HS-27A (cell line): ENCODE measurements at regions not wholly inside any gene's neighbourhood (a gene's known extent, or its start where the extent isn't known, plus 50 kb on each side); places are given as distances from the start of the nearest gene placed in this dataset.
A peak's percentile ranks its signal among the peaks of the same experiment; 100 is the strongest.
"Not testable (repeated sequence)": the region's sequence is repeated elsewhere in the genome, so short reads cannot be mapped to it uniquely, and the experiment has no call there.

Experiments
- DNase-seq: peaks from one replicate; pipeline ENCODE4 v3.0.0-alpha.2; 2012; ENCODE audit warnings: low read depth, missing footprints

DNA sequence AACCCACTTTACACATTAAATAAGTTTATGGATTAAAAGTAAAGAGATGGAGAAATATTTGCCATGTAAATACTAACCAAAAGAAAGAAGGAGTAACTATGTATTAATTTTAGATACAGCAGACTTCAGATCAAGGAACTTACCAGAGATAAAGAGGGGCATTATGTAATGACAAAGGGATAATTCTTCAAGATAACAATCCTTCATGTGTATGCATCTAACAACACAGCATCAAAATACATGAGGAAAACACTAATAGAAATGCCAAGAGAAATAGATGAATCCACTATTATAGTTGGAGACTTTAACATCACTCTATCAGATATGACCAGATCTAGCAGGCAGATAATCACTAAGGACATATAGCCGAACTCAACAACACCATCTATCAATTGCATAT lies 149.8 kb upstream of the ANKRD55 start:
- DNase-seq: no peak

DNA sequence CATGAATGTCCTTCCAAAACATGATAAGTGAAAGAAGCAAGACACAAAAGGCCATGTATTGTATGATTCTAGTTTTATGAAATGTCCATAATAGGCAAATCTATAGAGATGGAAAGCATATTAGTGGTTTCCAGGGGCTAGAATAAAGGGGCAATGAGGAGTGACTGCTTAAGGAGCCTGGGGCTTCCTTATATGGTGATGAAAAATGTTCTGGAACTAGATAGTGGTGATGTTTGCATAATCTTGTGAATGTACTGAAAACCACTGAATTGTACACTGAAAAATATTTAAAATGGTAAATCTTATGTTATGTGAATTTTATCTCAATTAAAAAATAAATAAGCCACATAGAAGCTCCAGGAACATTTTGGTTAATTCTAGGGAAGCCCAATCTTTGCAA lies 144.4 kb upstream of the ANKRD55 start:
- DNase-seq: no peak

DNA sequence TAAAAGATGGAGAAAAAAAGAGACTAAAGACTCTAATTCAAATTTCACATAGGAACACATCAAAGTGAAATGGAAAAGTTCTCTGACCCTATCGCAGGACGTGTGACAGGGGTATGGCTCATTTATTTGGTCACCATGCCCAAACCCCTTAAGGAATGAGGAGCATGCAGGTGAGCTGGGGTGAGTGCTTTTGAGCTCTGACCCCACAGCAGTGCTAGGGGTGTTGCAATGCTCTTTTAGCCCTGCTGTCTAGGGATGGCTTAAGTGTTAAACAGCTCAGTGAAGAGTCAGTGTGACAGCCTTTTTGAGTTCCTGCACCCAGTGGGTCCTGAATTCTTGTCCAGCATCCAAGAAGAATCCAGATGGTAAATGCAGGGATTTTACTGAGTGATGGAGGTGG lies 143.0 kb upstream of the ANKRD55 start:
- no peak for DNase-seq

DNA sequence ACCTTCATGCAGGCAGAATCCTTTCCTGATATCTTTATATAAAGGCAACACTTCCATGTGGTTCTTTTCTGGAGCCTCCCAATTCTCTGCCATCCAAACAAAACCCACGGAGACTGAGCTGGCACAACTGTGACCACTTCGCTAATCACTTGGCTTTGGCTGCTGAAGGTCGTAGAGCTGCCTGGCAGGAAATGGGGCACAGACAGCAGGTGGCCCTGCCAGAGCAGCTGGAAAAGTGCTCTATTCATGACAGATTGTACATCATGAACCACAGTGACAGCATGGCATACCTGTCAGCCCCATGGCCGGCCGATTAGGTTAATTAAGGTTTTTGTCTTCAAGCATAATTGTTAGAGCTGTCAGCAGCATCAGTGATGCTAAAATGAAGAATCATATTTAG lies 141.9 kb upstream of the ANKRD55 start:
- DNase-seq: no peak

DNA sequence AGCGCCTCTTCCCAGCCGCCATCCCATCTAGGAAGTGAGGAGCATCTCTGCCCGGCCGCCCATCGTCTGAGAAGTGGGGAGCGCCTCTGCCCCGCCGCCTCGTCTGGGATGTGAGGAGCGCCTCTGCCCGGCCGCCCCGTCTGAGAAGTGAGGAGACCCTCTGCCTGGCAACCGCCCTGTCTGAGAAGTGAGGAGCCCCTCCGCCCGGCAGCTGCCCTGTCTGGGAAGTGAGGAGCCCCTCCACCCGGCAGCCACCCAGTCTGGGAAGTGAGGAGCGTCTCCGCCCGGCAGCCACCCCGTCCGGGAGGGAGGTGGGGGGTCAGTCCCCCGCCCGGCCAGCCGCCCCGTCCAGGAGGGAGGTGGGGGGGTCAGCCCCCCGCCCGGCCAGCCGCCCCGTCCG lies 139.4 kb upstream of the ANKRD55 start:
- not testable (repeated sequence) for DNase-seq

DNA sequence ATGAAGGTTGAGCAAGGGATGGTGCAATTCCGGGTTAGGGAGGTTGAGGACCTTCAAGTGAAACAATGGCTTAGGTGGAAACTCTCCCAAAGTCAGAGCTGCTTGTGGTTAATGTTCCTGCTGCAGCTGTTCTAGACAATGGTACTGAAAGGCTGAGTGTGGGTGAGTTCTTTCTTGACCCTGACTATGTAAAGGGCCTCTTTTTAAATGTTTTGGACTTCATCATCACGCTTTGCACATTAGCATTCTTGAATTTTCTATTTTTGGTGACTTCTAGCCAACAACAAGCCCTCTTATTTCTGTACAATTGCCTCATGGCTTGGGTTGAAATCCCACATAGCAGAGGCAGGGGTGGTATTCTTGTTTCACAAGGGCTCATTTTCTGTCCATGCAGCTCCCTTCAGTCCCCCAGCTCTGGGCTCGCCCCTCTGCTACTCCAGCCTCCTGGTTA lies 136.3 kb upstream of the ANKRD55 start:
- no peak for DNase-seq

DNA sequence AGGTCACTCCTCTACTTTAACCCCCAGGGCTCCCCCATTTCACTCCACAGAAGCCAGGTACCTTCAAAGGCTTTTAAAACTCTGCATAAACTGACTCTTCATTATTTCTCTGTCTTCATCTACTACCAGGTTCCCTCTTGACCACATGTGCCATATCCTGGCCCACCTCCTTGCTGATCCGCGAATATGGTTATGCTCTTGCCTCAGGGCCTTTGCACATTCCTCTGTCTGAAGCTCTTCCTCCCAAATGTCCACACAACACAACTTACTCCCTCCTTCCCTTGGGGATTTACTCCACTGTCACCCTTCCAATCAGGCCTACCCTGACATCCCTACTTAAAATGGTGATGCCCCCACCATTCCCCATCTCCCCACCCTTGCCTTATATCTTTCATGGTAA lies 134.6 kb upstream of the ANKRD55 start:
- DNase-seq: no peak

DNA sequence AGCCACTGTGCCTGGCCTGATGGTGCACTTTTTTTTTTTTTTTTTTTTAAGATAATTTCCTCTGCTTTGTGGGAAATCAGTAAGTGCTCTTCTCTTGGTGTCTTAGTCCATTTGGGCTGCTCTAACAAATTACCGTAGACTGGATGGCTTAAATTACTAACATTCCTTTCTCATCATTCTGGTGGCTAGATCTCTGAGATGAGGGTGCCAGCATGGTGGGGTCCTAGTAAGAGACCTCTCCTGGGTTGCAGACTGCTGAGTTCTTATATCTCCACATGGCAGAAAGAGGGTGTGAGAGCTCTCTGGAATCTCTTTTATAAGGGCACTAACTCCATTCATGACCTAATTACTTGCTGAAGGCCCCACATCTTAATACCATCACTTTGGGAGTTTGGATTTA lies 133.9 kb upstream of the ANKRD55 start:
- DNase-seq: no peak

DNA sequence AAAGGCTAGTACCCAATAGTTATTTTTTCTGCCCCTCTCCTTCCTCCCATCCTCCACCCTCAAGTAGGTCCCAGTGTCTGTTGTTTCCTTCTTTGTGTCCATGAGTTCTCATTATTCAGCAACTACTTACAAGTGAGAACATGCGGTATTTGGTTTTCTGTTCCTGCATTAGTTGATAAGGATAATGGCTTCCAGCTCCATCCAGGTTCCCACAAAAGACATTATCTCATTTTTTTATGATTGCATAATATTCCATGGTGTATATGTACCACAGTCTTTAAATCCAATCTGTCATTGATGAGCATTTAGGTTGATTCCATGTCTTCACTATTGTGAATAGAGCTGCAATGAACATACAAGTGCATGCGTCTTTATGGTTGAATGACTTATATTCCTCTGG lies 128.3 kb upstream of the ANKRD55 start:
- no peak for DNase-seq

DNA sequence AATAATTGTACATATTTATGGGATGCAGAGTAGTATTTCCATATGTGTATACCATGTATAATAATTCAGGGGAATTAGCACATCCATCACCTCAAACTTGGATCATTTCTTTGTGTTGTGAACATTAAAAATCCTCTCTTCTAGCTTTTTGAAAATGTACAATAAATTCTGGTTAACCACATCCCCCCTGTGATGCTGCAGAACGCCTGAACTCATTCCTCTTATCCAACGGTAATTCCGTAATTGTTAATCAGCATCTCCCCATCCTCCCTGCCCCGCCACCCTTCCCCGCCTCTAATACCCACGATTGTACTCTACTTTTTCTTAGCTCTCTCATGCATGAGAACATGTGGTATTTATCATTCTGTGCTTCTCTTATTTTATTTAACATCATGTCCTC lies 127.7 kb upstream of the ANKRD55 start:
- no peak for DNase-seq

DNA sequence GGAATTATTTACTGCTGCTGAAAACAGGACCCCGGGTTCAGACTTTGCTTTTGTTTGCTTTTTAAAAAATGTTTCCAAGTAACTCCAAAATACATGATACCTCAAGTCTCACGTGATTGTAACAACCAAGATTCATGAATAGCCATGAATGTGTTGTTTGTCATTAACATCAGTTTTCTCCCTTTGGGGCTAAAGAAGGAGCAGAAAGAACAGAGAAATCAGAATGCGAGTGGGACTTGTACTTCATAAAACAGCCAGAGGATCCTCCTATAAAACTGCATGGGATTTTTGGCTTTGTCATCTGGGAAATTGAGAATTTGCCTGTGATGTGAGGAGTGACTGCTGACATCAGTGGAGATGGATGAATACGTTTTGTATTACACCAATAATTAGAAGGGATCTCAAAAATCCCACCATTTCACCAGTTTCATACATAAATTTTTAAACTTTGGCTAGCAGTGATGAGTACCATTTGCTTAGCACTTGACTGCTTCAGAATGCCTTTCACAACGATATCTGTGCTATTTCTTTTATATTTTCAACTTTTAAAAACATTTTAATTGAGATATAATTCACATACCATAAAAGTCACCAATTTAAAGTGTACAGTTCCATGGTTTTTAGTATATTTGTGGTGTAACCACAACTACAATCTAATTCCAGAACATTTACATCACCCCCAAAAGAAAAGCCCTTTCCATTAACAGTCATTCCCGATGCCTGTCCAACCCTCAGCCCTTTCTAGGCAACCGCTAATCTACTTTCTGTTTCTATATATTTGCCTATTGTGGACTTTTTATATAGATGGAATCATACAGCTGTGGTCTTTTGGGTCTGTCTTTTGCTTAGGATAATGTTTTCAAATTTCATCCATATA lies 126.9 kb upstream of the ANKRD55 start:
- DNase-seq: no peak

DNA sequence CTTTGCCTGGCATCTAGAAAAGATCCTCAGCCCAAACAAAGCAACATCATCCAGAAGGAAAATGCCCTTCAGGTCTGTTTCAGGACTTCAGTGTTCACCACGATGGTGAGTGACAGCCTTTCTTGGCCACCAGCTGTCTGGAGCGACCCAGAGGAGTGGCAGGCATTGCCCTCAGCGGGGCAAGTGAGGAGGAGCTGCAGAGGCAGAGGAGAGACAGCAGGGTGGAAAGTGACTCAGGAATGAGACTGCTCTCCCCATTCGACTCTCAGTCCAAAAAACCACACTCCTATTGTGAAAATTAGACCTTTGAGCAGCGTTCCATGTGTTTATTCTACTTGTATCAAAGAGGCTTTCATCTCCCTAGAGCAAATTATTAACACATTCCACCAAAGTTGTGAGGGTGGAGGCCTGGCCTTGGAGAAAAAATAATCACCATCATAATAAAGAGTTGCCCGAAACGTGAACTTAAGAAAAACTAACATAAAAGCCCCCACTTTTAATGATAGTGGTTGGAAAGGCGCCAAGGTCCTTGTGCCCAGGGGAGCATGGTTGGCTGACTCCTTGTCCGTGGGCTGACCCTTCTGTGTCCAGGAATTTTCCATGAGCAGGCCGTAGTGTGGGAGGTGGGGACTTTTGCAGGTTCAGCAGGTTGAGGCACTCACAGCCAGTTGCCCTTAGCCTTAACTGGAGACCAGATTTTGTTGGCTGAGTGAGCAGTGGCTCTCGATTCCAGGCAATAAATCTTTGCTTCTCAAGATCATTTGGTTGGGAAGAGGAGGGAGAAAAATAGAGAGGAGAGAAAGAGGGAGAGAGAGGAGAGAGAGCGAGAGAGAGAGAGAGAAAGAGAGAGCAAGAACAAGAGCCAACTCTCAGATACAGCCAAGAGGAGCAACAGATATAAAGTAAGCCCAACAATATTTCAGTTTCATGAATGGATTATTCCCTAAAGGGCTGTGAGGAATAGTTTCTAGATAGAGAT lies 125.9 kb upstream of the ANKRD55 start:
- no peak for DNase-seq

DNA sequence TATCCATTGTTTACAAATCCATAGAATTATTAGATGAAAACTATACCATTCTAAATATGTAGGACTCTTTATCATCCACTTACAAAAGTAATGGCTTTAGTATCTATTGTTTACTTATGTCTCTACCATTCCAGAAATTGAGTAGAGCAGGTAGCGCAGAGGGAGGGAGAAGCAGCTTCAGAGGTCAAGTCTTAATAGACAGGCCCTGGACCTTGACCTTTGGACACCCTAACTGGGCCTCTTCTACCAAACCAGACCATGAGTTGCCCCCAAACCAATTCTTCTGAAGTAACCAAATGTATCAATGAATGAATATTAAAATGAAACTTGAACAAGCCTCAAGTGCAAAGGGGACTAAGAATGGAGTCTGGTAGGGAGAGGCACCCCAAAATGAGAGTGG lies 124.9 kb upstream of the ANKRD55 start:
- no peak for DNase-seq

DNA sequence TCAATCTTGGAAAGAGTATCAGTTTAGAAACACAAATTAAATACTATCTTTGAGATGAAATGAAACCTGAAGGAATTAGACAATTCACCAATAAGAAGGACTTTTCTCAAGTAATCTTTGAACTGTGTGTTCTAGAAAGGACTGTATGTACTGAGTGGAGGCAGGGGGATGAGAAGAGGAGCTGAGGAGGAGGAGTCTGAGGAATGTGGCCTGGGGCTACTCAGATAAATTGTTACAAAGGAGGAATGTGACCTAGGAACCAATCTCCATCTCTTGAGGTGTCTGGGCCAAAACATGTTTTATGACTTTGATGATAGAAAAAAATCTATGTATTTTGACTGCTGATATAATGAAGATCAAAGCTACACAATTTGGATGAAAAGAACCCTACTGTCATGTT lies 124.3 kb upstream of the ANKRD55 start:
- DNase-seq: no peak

DNA sequence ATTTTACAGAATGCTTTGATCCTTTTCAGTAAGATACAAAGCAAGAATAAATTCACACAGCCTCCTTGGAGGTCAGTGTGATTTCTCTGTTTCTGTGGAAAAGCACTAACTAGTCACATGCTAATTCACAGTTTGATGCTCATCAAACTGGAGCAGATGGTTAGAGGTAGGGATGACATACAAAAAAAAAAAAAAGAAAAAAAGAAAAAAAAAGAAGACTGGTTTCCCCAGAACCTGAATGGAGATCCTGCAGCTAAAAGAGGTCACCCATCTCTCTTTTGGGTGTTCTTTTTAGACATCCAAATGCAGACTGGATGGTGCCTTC lies 123.7 kb upstream of the ANKRD55 start:
- no peak for DNase-seq

DNA sequence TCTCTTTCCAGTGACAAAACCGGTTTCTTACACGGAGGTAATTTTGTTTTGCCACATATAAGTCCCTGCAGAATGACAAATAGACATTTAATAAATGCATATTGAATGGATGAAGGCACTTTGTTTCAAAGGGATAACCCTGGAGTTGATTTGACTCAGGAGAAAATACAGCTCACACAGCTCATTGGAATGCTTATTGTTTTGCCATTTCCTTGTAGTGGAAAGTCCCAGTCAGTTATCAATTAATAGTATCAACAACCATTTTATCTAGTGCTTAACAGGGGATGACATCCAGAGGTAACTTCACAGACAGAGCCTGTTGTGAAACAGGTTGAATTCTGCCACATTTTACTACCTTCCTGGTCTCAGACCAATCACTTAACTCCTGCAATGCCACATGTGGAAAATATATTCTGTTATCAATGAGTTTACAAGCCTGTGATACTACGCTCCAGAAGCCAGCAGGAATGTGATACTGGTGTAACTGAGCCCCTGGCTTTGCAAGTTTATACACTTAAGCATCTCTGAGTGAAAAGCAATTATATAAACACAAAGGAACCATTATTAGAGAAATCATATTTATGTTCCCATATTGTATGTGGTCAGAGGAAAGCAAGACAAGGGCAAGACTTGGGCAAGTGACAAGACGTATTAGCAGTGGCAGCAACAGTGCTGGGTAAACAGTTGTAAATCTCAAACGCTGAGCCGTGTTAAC lies 123.1 kb upstream of the ANKRD55 start:
- DNase-seq: no peak

DNA sequence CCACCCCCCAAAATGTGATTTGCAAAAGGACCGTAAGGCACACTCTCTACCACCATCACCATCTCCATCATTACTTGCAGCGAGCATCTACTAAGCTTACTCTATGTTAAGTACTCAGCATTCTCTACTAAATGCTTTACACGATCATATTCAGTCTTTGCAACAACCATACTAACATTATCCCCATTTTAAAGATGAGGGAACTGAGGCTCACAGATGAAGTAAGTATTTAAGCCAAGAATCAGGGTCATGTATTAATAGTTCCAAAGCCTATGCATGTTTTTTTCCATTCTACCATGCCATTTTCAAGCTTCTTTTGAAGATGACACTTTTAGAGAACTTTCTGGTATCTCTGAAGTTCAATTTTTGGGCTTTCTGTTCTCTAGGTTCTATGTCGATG lies 121.7 kb upstream of the ANKRD55 start:
- no peak for DNase-seq

DNA sequence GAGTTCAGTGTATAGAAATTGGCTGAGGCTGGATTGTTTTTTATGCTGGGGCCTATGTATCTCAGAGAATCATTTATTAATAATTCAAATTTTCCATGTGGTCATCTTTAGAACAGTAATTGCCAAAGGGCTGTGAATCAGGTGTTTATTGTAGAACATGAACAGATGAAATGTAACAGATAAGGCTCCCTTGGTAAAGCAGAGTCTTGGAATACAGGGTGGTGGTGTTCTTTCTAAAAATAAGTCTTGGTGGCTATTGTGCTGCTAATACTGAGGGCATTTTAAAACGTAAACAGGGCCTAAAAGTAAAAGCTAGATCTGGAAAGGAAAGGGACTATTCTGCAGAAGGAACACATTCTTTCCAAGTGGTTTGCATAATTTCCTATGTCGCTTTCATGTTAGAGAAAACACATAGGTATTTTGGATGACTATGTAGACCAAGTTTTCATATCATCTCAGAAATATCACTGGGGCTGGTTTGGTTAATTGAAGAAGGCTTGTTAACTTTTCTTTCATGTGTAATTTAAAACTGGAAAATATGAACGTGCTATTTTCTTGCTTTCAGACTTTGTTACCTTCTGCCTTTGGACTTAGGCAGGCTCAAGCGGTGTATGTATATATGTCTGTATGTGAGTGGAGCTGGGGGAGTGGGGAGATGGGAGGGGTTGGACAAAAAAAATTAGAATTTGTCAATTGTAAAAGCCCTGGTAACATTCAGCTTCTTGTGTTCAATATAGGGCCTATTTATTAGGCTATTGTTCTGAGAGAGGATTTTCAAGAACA lies 119.9 kb upstream of the ANKRD55 start:
- no peak for DNase-seq

DNA sequence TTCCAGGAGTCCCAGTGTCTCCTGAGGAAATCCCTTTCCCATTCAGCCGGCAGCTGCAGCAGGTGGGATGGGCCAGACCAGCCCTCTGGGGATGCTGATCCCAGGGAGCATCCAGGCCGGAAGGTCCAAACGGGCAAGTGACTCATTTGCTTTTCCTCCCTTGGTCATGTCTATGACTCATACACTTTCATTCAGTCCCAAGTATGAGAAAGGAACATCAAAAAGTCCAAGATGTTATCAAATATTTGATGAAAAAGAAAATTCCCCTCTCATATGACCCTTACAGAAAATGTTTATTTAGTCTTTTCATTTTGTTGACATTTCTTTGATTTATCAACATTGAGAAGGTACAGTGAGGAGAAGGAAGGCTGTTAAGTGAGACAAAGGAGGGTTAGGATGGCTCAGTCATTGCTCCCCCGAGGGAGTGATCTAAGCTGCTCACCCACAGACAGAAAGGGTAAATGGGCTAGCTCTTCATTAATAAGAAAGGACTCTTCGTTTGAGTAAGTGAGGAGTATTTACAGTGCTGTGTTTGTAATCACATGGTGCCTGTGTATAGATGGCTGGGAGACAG lies 117.6 kb upstream of the ANKRD55 start:
- DNase-seq: peak; percentile 57

DNA sequence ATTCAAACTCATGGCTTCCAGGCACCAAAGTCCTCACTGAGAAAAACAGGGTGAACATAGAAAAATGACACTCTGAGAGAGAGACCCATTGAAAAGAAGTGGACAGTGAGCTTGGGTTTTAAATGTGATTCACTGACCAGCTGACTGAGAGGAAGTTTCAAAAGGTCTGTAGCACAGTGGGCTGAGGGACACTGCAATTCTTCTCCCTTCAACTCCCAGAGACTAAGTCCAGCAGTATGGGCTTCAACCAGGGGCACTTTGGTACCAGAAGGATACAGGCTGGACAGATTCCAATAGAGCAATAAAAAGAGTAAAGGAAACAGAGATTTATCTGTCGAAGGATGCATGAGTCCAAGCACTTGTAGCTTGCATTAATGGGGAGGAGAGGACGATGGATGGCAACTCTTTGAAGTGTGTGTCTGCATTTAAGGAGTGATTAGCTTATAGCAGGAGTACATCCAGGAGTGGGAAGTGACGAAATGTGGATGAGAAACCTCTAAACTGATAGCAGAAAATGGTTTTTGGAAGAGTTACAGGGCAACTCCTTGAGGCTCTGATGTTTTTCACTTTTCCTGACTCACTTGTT lies 117.0 kb upstream of the ANKRD55 start:
- no peak for DNase-seq

DNA sequence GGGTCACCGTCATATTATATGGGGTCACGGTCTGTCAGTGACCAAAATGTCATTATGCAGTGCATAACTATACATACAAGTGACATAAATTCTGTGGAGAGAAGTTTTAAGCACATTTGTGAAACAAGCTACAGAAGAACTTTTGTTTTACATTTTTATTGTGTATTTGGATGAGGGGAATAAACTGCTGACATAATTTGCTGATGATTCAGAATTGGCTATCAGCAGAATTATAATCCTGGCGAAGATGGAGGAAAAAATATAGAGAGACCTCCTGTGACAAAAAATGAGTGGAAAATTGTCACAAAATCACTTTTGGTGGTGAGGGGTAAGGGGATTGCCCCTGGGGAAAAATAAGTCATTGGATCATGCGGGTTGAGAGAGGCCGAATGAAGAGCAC lies 116.3 kb upstream of the ANKRD55 start:
- DNase-seq: no peak
